DND-41 (cell line): ENCODE measurements at regions not wholly inside any gene's neighbourhood (a gene's known extent, or its start where the extent isn't known, plus 50 kb on each side); places are given as distances from the start of the nearest gene placed in this dataset.

ENCODE experiments used
- CTCF ChIP-seq: IDR thresholded peaks from 2 replicates; pipeline ENCODE4 v1.5.1; 2012; ENCODE audit warnings: borderline replicate concordance, low read length, moderate library complexity, mild to moderate bottlenecking; ENCODE audit not compliant: poor library complexity, severe bottlenecking; ENCODE audit errors: extremely low read depth
- EZH2 ChIP-seq: IDR thresholded peaks from 3 replicates; pipeline ENCODE4 v1.6.1; 2012; ENCODE audit warnings: borderline replicate concordance, low read depth, mild to moderate bottlenecking, moderate library complexity, low read length, inconsistent platforms; ENCODE audit not compliant: severe bottlenecking

GRCh38 chr16:5835876-5836275 is 738.3 kb upstream of the EEF2KMT start:
- TF ChIP-seq CTCF (no peak), EZH2 (no peak)
